Mesodermal cell (in vitro differentiated cells): ENCODE measurements at regions not wholly inside any gene's neighbourhood (a gene's known extent, or its start where the extent isn't known, plus 50 kb on each side); places are given as distances from the start of the nearest gene placed in this dataset.

Experiments
- H3K27ac ChIP-seq: 2 replicates; pipeline ENCODE4 v1.7.0; 2013; ENCODE audit warnings: mild to moderate bottlenecking, low read depth, low read length, moderate library complexity; ENCODE audit not compliant: severe bottlenecking
- H3K36me3 ChIP-seq: 2 replicates; pipeline ENCODE4 v1.7.1; 2013; ENCODE audit warnings: mild to moderate bottlenecking, low read length, moderate library complexity; ENCODE audit not compliant: control insufficient read depth, insufficient read depth
- H3K4me1 ChIP-seq: one replicate; pipeline ENCODE4 v1.7.1; 2013; ENCODE audit warnings: mild to moderate bottlenecking, low read length; ENCODE audit not compliant: insufficient read depth, control insufficient read depth, poor library complexity, severe bottlenecking
- H3K4me3 ChIP-seq: 2 replicates; pipeline ENCODE4 v1.7.0; 2013; ENCODE audit warnings: low read length, control low read depth, mild to moderate bottlenecking; ENCODE audit not compliant: insufficient read depth, poor library complexity, severe bottlenecking; ENCODE audit errors: extremely low read depth
- H3K9me3 ChIP-seq: 2 replicates; pipeline ENCODE4 v1.7.1; 2013; ENCODE audit warnings: mild to moderate bottlenecking, low read length, moderate library complexity; ENCODE audit not compliant: control insufficient read depth
- WGBS, 2 experiments: methylation state at CpG; one replicate each; pipeline ENCODE4 v1.1.5; 2013; ENCODE audit warnings: missing lambda C conversion rate in 2 of 2; ENCODE audit not compliant: insufficient coverage in 2 of 2; 5-methylcytosine and 5-hydroxymethylcytosine counted together

DNA sequence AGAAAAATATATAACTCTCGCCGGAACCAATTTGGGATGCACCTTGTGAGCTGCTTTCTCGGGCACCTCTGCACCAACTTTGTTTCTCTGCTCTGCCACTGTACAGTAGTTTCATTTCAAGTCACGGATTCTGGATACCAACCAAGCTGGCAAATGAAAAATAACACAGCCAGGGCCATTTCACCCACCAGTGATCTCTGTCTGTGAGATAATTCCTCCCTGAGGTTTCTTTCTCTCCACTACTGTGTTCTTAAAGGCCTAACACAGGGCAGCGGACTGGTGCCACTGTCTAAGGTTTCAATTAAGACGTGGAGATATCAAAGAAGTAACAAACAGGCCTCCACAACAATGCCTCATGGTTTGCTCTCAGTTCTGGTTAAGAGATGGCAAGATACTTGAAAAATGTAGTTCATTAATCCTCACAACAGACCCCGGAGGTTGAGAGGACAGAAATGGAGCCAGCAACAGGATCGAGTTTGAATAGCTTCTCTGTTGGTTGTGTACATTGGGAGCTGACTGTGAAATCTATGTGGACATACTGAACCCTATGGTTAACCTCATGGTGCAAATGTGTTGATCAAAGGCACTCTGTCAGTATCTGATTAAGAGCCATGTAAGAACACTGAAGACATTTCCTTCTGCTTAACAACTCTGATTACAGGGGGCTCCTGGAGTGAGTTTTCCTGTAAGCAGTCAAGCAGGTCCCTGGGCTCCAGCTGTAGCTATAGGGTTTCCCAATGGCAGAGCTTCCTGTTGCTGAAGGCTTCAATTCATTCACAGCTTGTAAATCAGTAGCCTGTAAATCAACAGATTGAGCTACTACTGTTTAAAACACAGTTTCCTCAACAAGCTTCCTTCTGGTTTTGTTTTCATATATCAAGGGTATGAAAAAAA lies 470.5 kb downstream of the EPHA3 start:
- 86 to 92% methylated on average over 5 to 8 of the region's 8 CpGs for WGBS, 2 experiments

DNA sequence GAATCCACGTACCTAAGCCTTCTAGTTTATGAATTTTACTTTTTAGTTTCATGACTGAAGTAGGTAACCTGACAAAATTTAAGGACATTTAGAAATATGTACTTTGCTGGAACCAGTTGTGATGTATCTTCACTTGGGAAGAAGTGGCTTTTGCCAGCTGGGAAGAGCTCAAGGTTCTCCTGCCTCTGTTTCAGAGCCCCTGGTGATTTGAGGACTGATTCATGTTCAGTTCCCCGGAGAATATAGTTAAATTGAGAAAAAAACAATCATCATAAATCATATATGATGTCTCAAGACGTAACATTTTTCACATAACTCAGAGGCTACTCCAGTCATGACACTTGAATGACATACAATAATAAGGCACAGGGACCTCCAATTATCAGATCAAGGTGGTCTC lies 473.4 kb downstream of the EPHA3 start:
- H3K27ac ChIP-seq: no peak overlapping the region
- H3K4me3 ChIP-seq: no peak overlapping the region
- WGBS, 2 experiments: 83% methylated on average over 1 of the region's 3 CpGs; no CpG with 5 or more reads in 1 of the 2 experiments
- H3K9me3 ChIP-seq: no peaks in the 10 kb centered on the region
- no peaks in the 10 kb centered on the region for H3K4me1 ChIP-seq
- H3K36me3 ChIP-seq: no peaks in the 10 kb centered on the region

More for the DNA sequence above, 470.5 kb downstream of the EPHA3 start:
- no peaks in the 10 kb centered on the region for H3K4me1 ChIP-seq
- H3K36me3 ChIP-seq: no peaks in the 10 kb centered on the region
- H3K4me3 ChIP-seq: no peak overlapping the region
- peak overlapping the region; percentile 36 for H3K27ac ChIP-seq
- H3K9me3 ChIP-seq: no peaks in the 10 kb centered on the region

DNA sequence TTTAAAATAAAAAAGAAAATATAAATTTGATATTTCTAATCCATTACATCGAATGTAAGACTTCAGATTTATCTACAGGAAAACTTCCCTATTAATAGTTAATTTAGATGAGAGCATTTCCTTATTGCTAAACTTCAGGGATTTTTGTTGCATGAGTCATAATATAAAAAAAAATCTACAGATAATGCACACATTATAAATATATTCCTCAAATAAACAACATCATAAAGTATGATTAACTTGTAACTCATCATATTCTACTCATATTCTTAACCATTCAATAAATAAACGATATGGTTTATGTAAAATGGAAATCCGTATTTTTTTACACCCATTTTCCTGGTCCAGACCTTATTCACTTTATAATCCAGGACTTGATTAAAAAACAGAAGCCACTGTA lies 477.0 kb downstream of the EPHA3 start:
- Histone ChIP-seq H3K4me3 (no peak overlapping the region), H3K36me3 (no peaks in the 10 kb centered on the region), H3K4me1 (no peaks in the 10 kb centered on the region), H3K27ac (no peak overlapping the region), H3K9me3 (no peaks in the 10 kb centered on the region)
- no CpG with 5 or more reads among the region's 3 CpGs for WGBS, 2 experiments

DNA sequence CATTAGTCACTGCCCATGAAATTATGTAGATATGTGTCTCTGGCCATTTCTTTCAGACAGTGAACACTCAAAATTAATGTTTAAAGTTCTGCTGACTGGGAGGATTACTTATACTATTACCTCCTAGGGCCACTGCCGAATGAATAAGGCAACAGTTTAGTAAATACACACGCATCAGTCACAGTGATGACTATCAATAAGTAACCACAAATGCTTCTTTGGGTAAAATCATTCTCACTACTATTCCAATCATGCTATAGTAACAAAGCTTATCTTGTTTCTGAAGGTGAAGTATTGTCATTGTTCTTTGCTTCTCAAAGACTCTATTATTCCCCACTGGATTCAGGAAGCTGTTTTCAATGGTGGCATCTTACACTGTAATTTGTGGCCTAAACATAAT lies 478.8 kb downstream of the EPHA3 start:
- 100% methylated on average over 2 of the region's 2 CpGs; no CpG with 5 or more reads in 1 of the 2 experiments for WGBS, 2 experiments
- no peaks in the 10 kb centered on the region for H3K4me1 ChIP-seq
- H3K36me3 ChIP-seq: no peaks in the 10 kb centered on the region
- H3K4me3 ChIP-seq: no peak overlapping the region
- no peak overlapping the region for H3K27ac ChIP-seq
- H3K9me3 ChIP-seq: no peaks in the 10 kb centered on the region

DNA sequence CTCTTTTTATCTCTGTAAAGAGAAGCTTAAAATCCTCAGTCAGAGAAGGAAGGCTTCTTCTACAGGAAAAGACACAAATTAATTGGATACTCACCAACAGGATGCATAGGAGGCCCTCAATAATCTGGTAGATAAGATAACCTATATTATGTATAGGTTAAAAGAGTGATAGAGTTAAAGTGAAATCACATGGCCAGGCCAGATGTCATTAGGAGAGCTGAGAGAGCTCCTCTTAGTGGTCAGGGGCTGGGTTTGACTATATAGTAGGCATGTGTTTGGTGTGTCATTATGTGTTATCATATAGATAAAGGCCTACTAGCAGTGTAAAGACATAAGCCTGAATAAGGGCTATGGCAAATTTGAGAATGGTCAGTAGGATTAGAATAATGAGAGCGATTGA lies 479.3 kb downstream of the EPHA3 start:
- Histone ChIP-seq H3K36me3 (no peaks in the 10 kb centered on the region), H3K4me3 (no peak overlapping the region), H3K4me1 (no peaks in the 10 kb centered on the region), H3K27ac (no peak overlapping the region), H3K9me3 (no peaks in the 10 kb centered on the region)
- 83 to 100% methylated on average over 1 of the region's 1 CpG for WGBS, 2 experiments

DNA sequence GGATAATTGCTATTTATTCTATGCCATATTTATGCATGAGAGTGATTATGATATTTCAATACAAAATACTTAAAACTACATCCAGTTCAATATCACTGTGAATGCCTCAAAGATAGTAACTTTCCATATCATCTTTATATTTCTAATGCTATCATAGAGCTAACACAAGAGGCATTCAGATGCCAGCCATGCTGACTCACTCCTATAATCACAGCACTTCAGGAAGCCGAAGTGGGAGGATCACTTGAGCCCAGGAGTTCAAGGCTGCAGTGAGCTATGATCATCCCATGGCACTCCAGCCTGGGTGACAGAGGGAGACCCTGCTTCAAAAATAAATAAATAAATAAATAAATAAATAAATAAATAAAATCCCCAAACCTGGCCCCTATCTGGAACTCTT lies 498.7 kb downstream of the EPHA3 start:
- Histone ChIP-seq H3K27ac (no peak overlapping the region), H3K9me3 (no peaks in the 10 kb centered on the region)
- whole genome bisulfite sequencing, 2 experiments: no CpG with 5 or more reads among the region's 1 CpG

DNA sequence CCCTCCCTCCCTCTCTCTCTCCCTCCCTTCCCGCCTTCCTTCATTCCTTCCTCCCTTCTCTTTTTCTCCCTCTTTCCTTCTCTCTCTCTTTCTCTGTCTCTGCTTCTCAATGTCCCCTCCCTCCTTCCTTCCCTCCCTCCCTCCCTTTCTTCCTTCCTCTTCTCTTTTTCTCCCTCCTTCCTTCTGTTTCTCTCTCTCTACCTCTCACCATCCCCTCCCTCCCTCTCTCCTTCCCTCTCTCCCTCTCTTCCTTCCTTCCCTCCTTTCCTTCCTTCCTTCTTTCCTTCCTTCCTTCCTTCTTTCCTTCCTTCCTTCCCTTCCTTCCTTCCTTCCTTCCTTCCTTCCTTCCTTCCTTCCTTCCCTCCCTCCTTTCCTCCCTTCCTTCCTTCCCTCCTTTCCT lies 504.6 kb downstream of the EPHA3 start:
- H3K9me3 ChIP-seq: no peaks in the 10 kb centered on the region
- no peak overlapping the region for H3K4me3 ChIP-seq
- 80 to 91% methylated on average over 1 of the region's 1 CpG for WGBS, 2 experiments
- no peaks in the 10 kb centered on the region for H3K4me1 ChIP-seq
- no peak overlapping the region for H3K27ac ChIP-seq
- H3K36me3 ChIP-seq: no peaks in the 10 kb centered on the region

More for the DNA sequence above, 498.7 kb downstream of the EPHA3 start:
- no peaks in the 10 kb centered on the region for H3K36me3 ChIP-seq
- H3K4me3 ChIP-seq: no peak overlapping the region
- H3K4me1 ChIP-seq: no peaks in the 10 kb centered on the region

DNA sequence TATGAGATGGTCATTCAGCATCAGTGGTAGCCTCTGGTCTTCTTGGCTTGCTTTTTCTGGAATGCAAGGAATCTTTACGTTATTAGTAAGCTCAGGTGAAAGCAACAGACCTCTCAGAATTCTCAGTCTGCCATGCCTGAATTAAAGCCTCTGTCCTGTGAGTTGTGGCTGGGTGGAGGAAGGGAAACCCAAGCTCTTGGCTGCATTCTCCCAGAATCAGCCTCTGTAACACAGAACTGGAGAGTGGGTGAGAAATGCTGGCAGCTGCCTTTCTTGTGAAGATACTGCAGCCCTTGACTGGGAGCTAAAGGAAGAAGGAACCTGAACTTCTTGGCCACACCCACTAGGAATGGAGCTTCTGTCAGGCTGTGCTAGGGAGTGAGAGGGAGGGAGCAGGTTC lies 505.8 kb downstream of the EPHA3 start:
- Histone ChIP-seq H3K36me3 (no peaks in the 10 kb centered on the region), H3K27ac (no peak overlapping the region), H3K9me3 (no peaks in the 10 kb centered on the region), H3K4me1 (no peaks in the 10 kb centered on the region), H3K4me3 (no peak overlapping the region)
- WGBS, 2 experiments: 67% methylated on average over 1 of the region's 1 CpG

DNA sequence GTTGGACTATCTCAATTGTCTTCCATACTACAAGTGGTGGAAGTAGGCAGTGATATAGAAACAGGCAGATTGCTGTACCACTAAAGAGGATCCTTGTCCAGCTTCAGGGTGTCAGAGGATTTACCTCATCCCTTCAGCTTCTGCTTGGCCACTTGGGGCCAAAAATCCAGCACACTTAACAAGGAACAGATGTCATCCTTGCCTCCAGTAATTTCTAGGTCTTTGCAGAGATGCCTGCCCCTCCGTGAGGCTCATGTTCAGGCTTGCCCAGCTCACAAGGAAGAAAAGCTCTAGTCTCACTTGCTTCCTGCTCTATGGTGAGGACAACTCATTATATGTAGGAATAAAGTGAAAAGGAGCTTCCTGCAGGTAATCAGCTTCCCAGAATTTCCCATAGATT lies 510.3 kb downstream of the EPHA3 start:
- no peaks in the 10 kb centered on the region for H3K36me3 ChIP-seq
- no peaks in the 10 kb centered on the region for H3K4me1 ChIP-seq
- no peaks in the 10 kb centered on the region for H3K9me3 ChIP-seq
- peak overlapping the region; percentile 26 for H3K27ac ChIP-seq
- no peak overlapping the region for H3K4me3 ChIP-seq
- 67% methylated on average over 1 of the region's 1 CpG; no CpG with 5 or more reads in 1 of the 2 experiments for WGBS, 2 experiments

DNA sequence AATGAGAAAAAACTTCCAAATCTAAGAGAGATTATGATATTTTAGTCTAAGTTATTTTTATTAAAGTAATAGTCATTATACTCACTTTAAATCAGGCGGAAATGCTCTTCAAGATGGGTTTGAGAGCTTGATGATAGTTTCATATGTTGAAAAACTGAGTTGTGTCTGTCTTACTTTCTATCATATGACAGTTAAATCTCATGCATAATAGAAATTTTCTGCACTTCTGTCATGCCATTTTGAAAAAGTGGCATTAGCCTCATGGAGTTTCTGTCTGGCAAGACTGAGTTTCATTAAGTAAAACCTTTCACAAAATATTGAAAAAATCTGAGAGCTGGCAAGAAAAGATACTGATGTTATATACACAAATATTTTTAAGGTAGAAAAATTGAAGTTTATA lies 511.8 kb downstream of the EPHA3 start:
- Histone ChIP-seq H3K36me3 (no peaks in the 10 kb centered on the region), H3K9me3 (no peaks in the 10 kb centered on the region), H3K27ac (no peak overlapping the region), H3K4me3 (no peak overlapping the region), H3K4me1 (no peaks in the 10 kb centered on the region)
- no CpG with 5 or more reads among the region's 1 CpG for WGBS, 2 experiments

DNA sequence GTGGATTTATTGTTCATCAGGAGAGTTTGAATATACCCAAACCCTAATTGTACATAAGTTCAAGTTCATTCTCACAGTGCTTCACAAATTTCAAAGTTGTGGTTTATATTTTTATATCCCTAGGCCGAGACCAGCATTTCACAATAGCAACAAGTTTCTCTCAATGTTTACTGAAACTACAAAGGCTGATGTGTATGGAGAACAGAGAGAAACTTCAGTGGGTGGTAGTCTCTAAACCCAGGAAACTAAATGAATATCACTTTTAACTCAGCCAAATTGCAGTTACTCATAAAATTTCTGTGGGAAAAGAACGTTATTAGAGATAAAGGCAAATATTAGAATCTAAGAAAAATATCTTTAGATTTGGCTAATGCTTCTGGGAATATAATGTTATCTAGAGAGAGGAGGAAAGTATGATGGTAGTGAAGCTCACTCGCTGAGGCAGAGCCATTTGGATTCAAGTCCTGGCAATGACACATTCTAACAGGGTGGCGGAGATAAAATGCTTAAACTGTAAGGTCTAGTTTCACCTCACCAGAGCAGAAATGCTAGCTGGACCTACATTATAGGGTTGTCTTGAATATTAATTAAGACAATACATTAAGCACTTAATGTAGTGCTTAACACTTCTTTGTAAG lies 514.8 kb downstream of the EPHA3 start:
- Histone ChIP-seq H3K9me3 (no peaks in the 10 kb centered on the region), H3K27ac (no peak overlapping the region), H3K4me3 (no peak overlapping the region), H3K36me3 (no peaks in the 10 kb centered on the region), H3K4me1 (no peaks in the 10 kb centered on the region)
- 100% methylated on average over 1 to 2 of the region's 4 CpGs for WGBS, 2 experiments
